ENCODE measurements at regions not wholly inside any gene's neighbourhood (a gene's known extent, or its start where the extent isn't known, plus 50 kb on each side); places are given as distances from the start of the nearest gene placed in this dataset.

DNA sequence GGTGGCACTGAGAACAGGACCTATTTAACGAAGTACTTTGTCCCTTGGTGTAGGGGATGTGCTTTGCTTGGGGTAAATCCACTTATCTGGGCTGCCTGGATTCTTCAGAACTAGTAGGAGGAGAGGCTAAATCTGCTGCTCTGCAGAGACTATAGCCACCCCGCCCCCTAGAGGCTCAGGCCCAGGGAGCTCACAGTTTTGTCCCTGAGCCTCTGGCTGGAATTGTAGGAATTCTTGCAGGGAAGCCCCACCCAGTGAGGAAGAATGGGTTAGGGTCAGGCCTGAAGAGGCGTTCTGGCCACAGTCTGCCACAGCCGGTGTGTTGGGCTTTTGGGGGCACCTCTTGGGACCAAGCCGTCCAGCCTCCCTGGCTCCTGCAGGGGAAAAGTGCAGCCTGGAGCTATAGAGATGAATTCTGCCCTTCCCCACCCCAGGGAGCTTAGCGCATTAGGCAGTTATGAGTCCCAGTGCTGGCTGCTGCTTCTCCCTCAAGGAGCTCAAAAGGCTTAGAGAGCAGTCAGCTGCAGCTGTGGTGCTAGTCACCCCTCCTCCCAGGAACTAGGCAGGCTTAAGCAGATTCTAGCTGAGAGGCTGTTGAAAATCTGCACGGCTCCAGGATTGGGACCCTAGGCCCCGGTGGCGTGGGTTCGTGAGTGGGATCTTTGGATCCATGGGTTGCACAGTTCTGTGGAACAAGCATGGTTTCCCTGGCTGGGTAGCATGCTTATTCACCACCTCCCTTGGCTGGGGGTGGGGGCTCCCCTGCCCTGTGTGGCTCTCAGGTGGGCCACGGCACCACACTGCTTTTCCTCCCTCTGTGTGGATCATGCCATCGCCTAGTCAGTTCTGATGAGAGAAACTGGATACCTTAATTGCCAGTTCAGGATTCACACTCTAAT lies 237.4 kb upstream of the TOM1L1 start:
- DNase-seq, result no peak

More for the DNA sequence above, 237.4 kb upstream of the TOM1L1 start:
- Mint-ChIP-seq H3K9me3 (ENCODE audit: insufficient read depth) (peaks cover 6% of the 10 kb centered on the region), H3K27ac (no peak overlapping the region), H3K27me3 (no peaks in the 10 kb centered on the region), H3K4me1 (no peaks in the 10 kb centered on the region), H3K4me3 (no peak overlapping the region)
- no peaks in the 10 kb centered on the region for H4K20me1 ChIP-seq (ENCODE audit: control insufficient read depth, insufficient read depth, low read length, poor library complexity, severe bottlenecking)
- no peak overlapping the region for H3K27ac ChIP-seq (ENCODE audit: low read length in 2 of 2)
- no peak overlapping the region for H3K4me3 ChIP-seq (ENCODE audit: control extremely low read depth in 1 of 5, extremely low read depth in 1 of 5, insufficient read depth in 1 of 5, low read depth in 2 of 5, low read length in 4 of 5)
- no peak overlapping the region for H3K9ac ChIP-seq (ENCODE audit: low read length)
- H3K4me2 ChIP-seq (replicated peaks; ENCODE audit: low read depth, low read length, poor library complexity, severe bottlenecking), result no peak overlapping the region
- no peaks in the 10 kb centered on the region for H3K36me3 ChIP-seq (replicated peaks in 1 of 2; ENCODE audit: control extremely low read depth in 1 of 2, control insufficient read depth in 1 of 2, extremely low read depth in 1 of 2, insufficient read depth in 2 of 2, low read length in 1 of 2)
- WGBS (ENCODE audit: insufficient coverage), result 91% methylated on average over 10 of the region's 12 CpGs
- peaks cover 0 to 9% (median 0%) of the 10 kb centered on the region in 3 donors for H3K9me3 ChIP-seq (ENCODE audit: control extremely low read depth in 1 of 3, control insufficient read depth in 2 of 3, insufficient read depth in 1 of 3, low read length in 2 of 3)
- CTCF ChIA-PET, result no interaction called here
- H3K4me1 ChIP-seq (ENCODE audit: control insufficient read depth in 2 of 2, insufficient read depth in 2 of 2, low read length in 2 of 2), result no peaks in the 10 kb centered on the region
- H3K79me2 ChIP-seq (ENCODE audit: control insufficient read depth, insufficient read depth, low read length), result no peaks in the 10 kb centered on the region
- intact Hi-C loops (cut with micrococcal nuclease), result no loop called here
- POLR2A ChIA-PET, result no interaction called here
- no peaks in the 10 kb centered on the region for H3K27me3 ChIP-seq (replicated peaks in 1 of 4; ENCODE audit: control extremely low read depth in 1 of 4, control insufficient read depth in 3 of 4, insufficient read depth in 4 of 4, low read length in 3 of 4)
- H2AFZ ChIP-seq (ENCODE audit: insufficient read depth, low read depth, low read length, poor library complexity, severe bottlenecking), result no peak overlapping the region
- no peak for TF ChIP-seq EZH2 (IDR thresholded peaks at IDR 0.05; ENCODE audit: borderline replicate concordance, insufficient read depth, low read depth, low read length, poor library complexity, severe bottlenecking)
- no peak for TF ChIP-seq CTCF (IDR thresholded peaks at IDR 0.05)
- ATAC-seq (ENCODE audit: low read depth), result no peak
